GM19023 (cell line): ENCODE measurements at regions not wholly inside any gene's neighbourhood (a gene's known extent, or its start where the extent isn't known, plus 50 kb on each side); places are given as distances from the start of the nearest gene placed in this dataset.
"Not testable (repeated sequence)": the region's sequence is repeated elsewhere in the genome, so short reads cannot be mapped to it uniquely, and the experiment has no call there.

Experiments
- ATAC-seq: cut with Tn5 transposase; IDR thresholded peaks from one replicate; pipeline ENCODE4 v1.9.1; 2021; ENCODE audit warnings: mild to moderate bottlenecking, moderate library complexity; ENCODE audit not compliant: unreplicated experiment

- ATAC-seq = no peak
Measured at GRCh38 chr1:82145656-82146055, 344.9 kb downstream of the ADGRL2 start.

- no peak for ATAC-seq
Measured at GRCh38 chr1:82143108-82143833, 342.5 kb downstream of the ADGRL2 start.

- no peak for ATAC-seq
Measured at GRCh38 chr1:82141390-82141789, 340.7 kb downstream of the ADGRL2 start.

- ATAC-seq = no peak
Measured at GRCh38 chr1:82139751-82140468, 339.2 kb downstream of the ADGRL2 start.

GRCh38 chr1:82136351-82136750, 335.6 kb downstream of the ADGRL2 start:
- not testable (repeated sequence) for ATAC-seq

- ATAC-seq = no peak
Measured at GRCh38 chr1:82125866-82126265, 325.1 kb downstream of the ADGRL2 start.

- ATAC-seq = no peak
Measured at GRCh38 chr1:82125119-82125518, 324.4 kb downstream of the ADGRL2 start.

- ATAC-seq = no peak
Measured at GRCh38 chr1:82121421-82121820, 320.7 kb downstream of the ADGRL2 start.

- no peak for ATAC-seq
Measured at GRCh38 chr1:82116105-82116504, 315.4 kb downstream of the ADGRL2 start.

GRCh38 chr1:82114887-82115286, 314.2 kb downstream of the ADGRL2 start:
- ATAC-seq = no peak

- ATAC-seq = no peak
Measured at GRCh38 chr1:82110366-82111254, 309.9 kb downstream of the ADGRL2 start.

GRCh38 chr1:82108843-82109242, 308.1 kb downstream of the ADGRL2 start:
- peak; percentile 83 for ATAC-seq

- ATAC-seq = no peak
Measured at GRCh38 chr1:82106672-82107071, 305.9 kb downstream of the ADGRL2 start.

- ATAC-seq = no peak
Measured at GRCh38 chr1:82099170-82099569, 298.4 kb downstream of the ADGRL2 start.

GRCh38 chr1:82094136-82094535, 293.4 kb downstream of the ADGRL2 start:
- ATAC-seq = no peak

- no peak for ATAC-seq
Measured at GRCh38 chr1:82091729-82092128, 291.0 kb downstream of the ADGRL2 start.

- ATAC-seq = no peak
Measured at GRCh38 chr1:82091265-82091664, 290.5 kb downstream of the ADGRL2 start.

GRCh38 chr1:82090104-82090503, 289.4 kb downstream of the ADGRL2 start:
- ATAC-seq = no peak

GRCh38 chr1:82086739-82087138, 286.0 kb downstream of the ADGRL2 start:
- no peak for ATAC-seq

- no peak for ATAC-seq
Measured at GRCh38 chr1:82079607-82080006, 278.9 kb downstream of the ADGRL2 start.

- no peak for ATAC-seq
Measured at GRCh38 chr1:82073659-82074058, 272.9 kb downstream of the ADGRL2 start.
